NCI-H510A (cell line): ENCODE measurements at regions not wholly inside any gene's neighbourhood (a gene's known extent, or its start where the extent isn't known, plus 50 kb on each side); places are given as distances from the start of the nearest gene placed in this dataset.
"Not testable (repeated sequence)": the region's sequence is repeated elsewhere in the genome, so short reads cannot be mapped to it uniquely, and the experiment has no call there.

ENCODE experiments used
- DNase-seq: peaks from one replicate; lab custom pipeline; 2025; lab: John Stamatoyannopoulos, UW

GRCh38 chr20:11682285-11682684 is 235.4 kb upstream of the BTBD3 start:
- no peak for DNase-seq

- no peak for DNase-seq
Measured at GRCh38 chr20:11686195-11686594, 231.5 kb upstream of the BTBD3 start.

GRCh38 chr20:11686820-11687543 is 230.7 kb upstream of the BTBD3 start:
- no peak for DNase-seq

GRCh38 chr20:11687546-11688292 is 230.0 kb upstream of the BTBD3 start:
- no peak for DNase-seq

- DNase-seq, result no peak
Measured at GRCh38 chr20:11689262-11689661, 228.4 kb upstream of the BTBD3 start.

- no peak for DNase-seq
Measured at GRCh38 chr20:11691766-11692165, 225.9 kb upstream of the BTBD3 start.

- no peak for DNase-seq
Measured at GRCh38 chr20:11692567-11692966, 225.1 kb upstream of the BTBD3 start.

- DNase-seq, result no peak
Measured at GRCh38 chr20:11694467-11694866, 223.2 kb upstream of the BTBD3 start.

GRCh38 chr20:11697055-11697454 is 220.6 kb upstream of the BTBD3 start:
- DNase-seq, result no peak

GRCh38 chr20:11697646-11698045 is 220.0 kb upstream of the BTBD3 start:
- no peak for DNase-seq

GRCh38 chr20:11698124-11698523 is 219.6 kb upstream of the BTBD3 start:
- DNase-seq, result no peak

GRCh38 chr20:11700831-11701230 is 216.9 kb upstream of the BTBD3 start:
- no peak for DNase-seq

GRCh38 chr20:11702721-11703518 is 214.8 kb upstream of the BTBD3 start:
- DNase-seq, result no peak

- DNase-seq, result no peak
Measured at GRCh38 chr20:11705512-11705911, 212.2 kb upstream of the BTBD3 start.

GRCh38 chr20:11708223-11708622 is 209.5 kb upstream of the BTBD3 start:
- not testable (repeated sequence) for DNase-seq

GRCh38 chr20:11711214-11711613 is 206.5 kb upstream of the BTBD3 start:
- DNase-seq, result no peak

- no peak for DNase-seq
Measured at GRCh38 chr20:11712639-11713160, 205.0 kb upstream of the BTBD3 start.

- no peak for DNase-seq
Measured at GRCh38 chr20:11714886-11715285, 202.8 kb upstream of the BTBD3 start.

- peak; percentile 23 for DNase-seq
Measured at GRCh38 chr20:11716239-11716944, 201.3 kb upstream of the BTBD3 start.

- no peak for DNase-seq
Measured at GRCh38 chr20:11716945-11717248, 200.8 kb upstream of the BTBD3 start.

- no peak for DNase-seq
Measured at GRCh38 chr20:11717562-11717961, 200.1 kb upstream of the BTBD3 start.

- no peak for DNase-seq
Measured at GRCh38 chr20:11718474-11719094, 199.1 kb upstream of the BTBD3 start.
